HL-60/S4 treated with phorbol 12-myristate 13-acetate at 8.2 ng/mL for 4 days and 3 days (cell line): ENCODE measurements at regions not wholly inside any gene's neighbourhood (a gene's known extent, or its start where the extent isn't known, plus 50 kb on each side); places are given as distances from the start of the nearest gene placed in this dataset.
"Not testable (repeated sequence)": the region's sequence is repeated elsewhere in the genome, so short reads cannot be mapped to it uniquely, and the experiment has no call there.

Experiments used
- in situ Hi-C: fragments of 300-500 bp; cut with MboI; formaldehyde crosslinking; loops from 2 replicates; pipeline ENCODE4 v1.15.0; 2022; ENCODE audit warnings: low sequenced_read_pairs

DNA sequence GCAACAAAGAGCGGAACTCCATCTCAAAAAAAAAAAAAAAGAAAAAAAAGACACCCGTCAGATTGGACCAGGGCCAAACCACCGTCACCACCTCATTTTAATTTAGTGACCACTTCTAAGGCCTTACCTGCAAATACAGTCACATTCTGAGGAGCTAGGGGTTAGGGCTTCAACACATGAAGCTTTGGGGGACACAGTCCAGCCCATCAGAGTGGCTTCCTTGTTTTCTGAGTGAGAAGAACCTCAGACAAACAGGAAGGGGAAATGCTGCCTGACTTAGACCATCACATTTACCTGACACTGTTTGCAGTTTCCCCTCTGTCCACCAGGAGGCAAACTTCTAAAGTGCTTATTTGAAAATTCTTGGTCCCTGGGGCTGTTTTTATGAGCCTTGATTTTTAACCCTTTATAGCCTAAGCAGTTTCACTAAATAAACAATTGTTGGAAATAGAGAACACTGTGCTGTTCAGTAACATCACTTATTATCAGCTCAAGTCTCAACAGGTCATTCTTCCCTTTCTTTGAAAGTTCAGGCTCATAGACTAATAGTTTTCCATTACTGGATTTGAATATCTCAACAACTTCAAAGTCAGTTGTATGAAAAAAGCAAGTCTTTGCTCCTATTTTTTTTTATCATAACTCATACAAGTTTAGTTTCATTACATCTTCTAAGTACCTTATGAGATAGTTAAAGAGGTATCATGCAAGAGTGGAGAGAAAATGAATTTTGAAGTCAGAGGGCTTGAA, 74.9 kb upstream of the WASF3 start:
- in situ Hi-C loops: no loop called here

- in situ Hi-C loops: no loop called here
Measured at GRCh38 chr13:26483546-26483945, 73.9 kb upstream of the WASF3 start.

- in situ Hi-C loops: no loop called here
Measured at GRCh38 chr13:26484196-26484595, 73.3 kb upstream of the WASF3 start.

DNA sequence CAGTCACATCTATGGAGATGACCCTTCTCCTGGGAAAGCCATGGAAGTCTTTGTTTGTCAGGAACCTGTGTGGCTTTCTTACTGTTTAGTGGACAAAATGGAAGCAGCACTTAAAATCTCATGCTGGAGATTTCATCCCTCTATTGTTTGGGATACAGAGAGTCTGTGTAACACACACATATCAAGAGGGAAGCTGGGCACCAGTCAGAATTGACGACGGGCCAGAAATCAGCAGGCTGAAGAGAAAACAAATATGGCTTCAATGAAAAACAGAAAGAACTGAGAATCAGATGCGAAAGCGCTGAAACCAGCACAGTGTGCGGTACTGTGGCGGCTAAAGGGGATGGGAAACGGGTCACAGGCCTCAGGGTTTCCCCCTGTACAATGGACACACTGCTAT, 72.2 kb upstream of the WASF3 start:
- in situ Hi-C loops: no loop called here

- in situ Hi-C loops: no loop called here
Measured at GRCh38 chr13:26485786-26486185, 71.7 kb upstream of the WASF3 start.

DNA sequence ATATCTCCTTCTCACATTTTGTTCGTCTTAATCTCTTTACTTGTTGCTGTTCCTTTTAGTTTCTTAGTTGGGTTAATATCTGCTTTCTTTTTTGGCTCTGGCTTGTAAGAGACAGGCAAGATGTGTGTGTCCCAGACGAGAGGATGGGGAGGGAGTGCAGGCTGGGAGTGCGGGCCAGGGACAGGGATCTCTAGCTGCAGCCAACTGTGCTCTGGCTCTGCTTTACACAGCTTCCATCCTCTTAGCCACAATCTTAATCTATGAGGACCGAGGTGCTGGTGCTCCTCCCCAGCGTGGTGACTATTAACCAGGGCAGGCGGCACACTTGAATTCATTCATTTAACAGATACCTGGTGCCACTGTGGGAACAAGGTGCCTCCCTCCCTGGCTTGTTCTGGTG, 70.9 kb upstream of the WASF3 start:
- in situ Hi-C loops: no loop called here

DNA sequence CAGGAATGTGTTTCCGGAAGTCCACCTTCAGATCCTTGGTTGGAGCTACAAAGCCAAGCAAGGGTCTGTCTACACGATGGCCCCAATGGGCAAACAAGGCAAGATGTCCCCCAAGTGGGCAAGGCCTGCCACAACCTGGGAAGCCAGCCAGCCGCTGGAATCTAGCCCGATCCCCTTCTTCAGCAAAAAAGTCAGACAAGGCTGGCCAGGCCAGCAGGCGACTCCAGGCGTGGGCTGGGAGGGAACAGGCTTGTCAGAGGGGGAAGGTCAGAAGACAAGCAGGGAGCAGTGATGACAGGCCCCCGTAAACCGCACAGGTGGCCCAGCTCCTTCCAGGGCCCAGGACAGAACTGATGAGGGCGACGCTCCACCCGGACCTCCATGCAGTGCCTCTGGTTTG, 69.7 kb upstream of the WASF3 start:
- in situ Hi-C loops: no loop called here

DNA sequence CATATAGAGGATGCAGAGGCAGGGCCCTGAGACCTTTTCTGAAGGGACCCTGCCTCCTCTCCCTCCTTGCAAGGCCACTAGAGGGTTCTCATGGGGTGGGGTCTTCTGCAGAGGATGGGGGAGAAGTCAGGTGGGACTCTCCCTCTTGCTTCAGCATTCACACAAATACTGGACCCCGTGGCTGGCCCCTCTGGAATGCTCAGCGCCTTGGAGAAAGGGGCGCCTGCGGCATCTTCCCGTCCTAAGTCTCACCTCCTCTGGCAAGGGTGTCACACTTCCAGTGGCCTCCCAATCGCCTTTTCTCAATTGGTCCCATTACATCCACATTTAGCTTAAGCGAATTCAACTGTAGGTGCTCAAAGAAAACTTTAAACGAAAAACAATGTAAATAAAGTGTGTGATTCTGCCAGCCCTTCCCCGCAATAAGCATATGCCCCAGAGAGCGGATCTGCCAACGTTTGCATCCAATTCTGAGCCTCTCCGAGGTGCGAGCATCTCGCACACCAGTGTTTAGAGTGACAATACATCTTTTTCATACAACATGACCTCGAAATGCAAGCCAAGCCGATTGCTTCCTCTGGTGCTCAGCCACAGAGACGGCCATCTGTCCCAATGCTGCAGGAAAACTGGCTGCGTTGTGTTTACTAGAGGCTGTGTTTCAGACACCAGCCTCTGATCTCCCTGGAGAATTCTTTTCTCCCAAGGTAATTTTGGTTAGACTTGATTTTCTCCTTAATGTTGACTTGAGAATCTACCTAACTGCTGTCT, 69.1 kb upstream of the WASF3 start:
- in situ Hi-C loops: no loop called here

DNA sequence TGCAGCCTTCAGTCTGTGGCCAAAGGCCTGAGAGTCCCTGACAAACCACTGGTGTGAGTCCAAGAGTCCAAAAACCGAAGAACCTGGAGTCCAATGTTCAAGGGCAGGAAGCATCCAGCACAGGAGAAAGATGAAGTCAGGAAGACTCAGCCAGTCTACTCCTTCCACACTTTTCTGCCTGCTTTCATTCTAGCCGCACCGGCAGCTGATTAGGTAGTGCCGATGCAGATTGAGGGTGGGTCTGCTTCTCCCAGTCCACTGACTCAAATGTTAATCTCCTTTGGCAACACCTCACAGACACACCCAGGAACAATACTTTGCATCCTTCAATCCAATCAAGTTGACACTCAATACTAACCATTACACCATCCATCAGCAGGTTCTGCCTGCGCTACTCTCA, 65.2 kb upstream of the WASF3 start:
- in situ Hi-C loops: not testable (repeated sequence)

DNA sequence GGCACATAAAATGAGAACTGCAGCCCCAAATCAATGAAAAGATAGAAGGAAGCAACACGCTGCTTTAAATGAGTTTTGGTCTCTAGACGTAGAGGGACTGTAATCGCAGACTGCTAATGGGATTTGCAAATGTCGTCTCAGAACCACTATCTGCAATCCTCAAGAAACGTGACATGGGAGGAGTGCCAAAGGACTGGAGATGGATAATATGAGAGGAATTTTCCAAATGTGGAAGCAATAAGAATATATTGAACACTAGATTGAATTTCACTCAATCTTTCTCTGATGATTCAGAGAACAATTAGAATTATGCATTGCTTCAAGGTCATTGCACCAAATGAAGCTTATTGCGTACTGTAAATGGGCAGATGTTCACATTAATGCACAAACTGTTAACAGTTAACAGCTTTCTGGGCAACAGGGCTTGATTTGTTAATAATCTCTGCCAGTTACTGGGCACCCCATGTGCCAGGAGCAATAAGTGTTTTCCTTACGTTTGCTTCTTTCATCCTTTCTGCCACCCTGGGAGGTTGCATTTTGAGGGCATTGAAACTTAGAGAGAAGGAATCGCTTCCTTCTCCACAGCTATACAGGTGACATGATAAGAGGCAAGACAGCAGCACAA, 62.8 kb upstream of the WASF3 start:
- in situ Hi-C loops: no loop called here

- in situ Hi-C loops: no loop called here
Measured at GRCh38 chr13:26495750-26496149, 61.7 kb upstream of the WASF3 start.

GRCh38 chr13:26497968-26498511, 59.4 kb upstream of the WASF3 start:
- in situ Hi-C loops: no loop called here

GRCh38 chr13:26498656-26499601, 58.6 kb upstream of the WASF3 start:
- in situ Hi-C loops: no loop called here

GRCh38 chr13:26500618-26501320, 56.7 kb upstream of the WASF3 start:
- in situ Hi-C loops: loop anchor here (25.0 kb wide), 1 partner anchor 313 kb away; no protein-coding TSS in a partner anchor

- in situ Hi-C loops: loop anchor here (25.0 kb wide), 1 partner anchor 314 kb away; no protein-coding TSS in a partner anchor
Measured at GRCh38 chr13:26501641-26502040, 55.8 kb upstream of the WASF3 start.

- in situ Hi-C loops: loop anchor here (25.0 kb wide), 1 partner anchor 316 kb away; no protein-coding TSS in a partner anchor
Measured at GRCh38 chr13:26502826-26503225, 54.7 kb upstream of the WASF3 start.

- in situ Hi-C loops: loop anchor here (25.0 kb wide), 1 partner anchor 317 kb away; no protein-coding TSS in a partner anchor
Measured at GRCh38 chr13:26503826-26504594, 53.5 kb upstream of the WASF3 start.
